Hematopoietic multipotent progenitor cell treated with erythropoietin and hydrocortisone succinate and interleukin-3 and kit ligand, for 6 days (in vitro differentiated cells): ENCODE measurements at regions not wholly inside any gene's neighbourhood (a gene's known extent, or its start where the extent isn't known, plus 50 kb on each side); places are given as distances from the start of the nearest gene placed in this dataset.

ENCODE experiments used
- DNase-seq: peaks from one replicate; pipeline ENCODE4 v3.0.0-alpha.2; 2015

GRCh38 chr3:146827836-146828235 lies 222.7 kb upstream of the PLSCR5 start:
- DNase-seq: no peak

GRCh38 chr3:146823622-146824021 lies 218.5 kb upstream of the PLSCR5 start:
- DNase-seq: no peak

GRCh38 chr3:146818866-146819265 lies 213.7 kb upstream of the PLSCR5 start:
- no peak for DNase-seq

GRCh38 chr3:146818301-146818700 lies 213.2 kb upstream of the PLSCR5 start:
- DNase-seq: no peak

GRCh38 chr3:146817704-146818103 lies 212.6 kb upstream of the PLSCR5 start:
- peak; percentile 1 for DNase-seq

- DNase-seq: no peak
Observed at GRCh38 chr3:146814601-146815315, 209.6 kb upstream of the PLSCR5 start.

GRCh38 chr3:146813496-146813895 lies 208.3 kb upstream of the PLSCR5 start:
- DNase-seq: no peak

- no peak for DNase-seq
Observed at GRCh38 chr3:146803745-146804144, 198.6 kb upstream of the PLSCR5 start.

- DNase-seq: no peak
Observed at GRCh38 chr3:146801492-146801891, 196.3 kb upstream of the PLSCR5 start.

- no peak for DNase-seq
Observed at GRCh38 chr3:146800484-146800883, 195.3 kb upstream of the PLSCR5 start.

GRCh38 chr3:146796078-146796477 lies 190.9 kb upstream of the PLSCR5 start:
- no peak for DNase-seq

- no peak for DNase-seq
Observed at GRCh38 chr3:146783446-146783845, 178.3 kb upstream of the PLSCR5 start.

- no peak for DNase-seq
Observed at GRCh38 chr3:146781606-146782005, 176.5 kb upstream of the PLSCR5 start.

- DNase-seq: no peak
Observed at GRCh38 chr3:146781059-146781458, 175.9 kb upstream of the PLSCR5 start.

- no peak for DNase-seq
Observed at GRCh38 chr3:146780251-146780650, 175.1 kb upstream of the PLSCR5 start.

GRCh38 chr3:146777941-146778340 lies 172.8 kb upstream of the PLSCR5 start:
- no peak for DNase-seq

GRCh38 chr3:146772211-146772743 lies 167.1 kb upstream of the PLSCR5 start:
- no peak for DNase-seq

- no peak for DNase-seq
Observed at GRCh38 chr3:146770881-146771280, 165.7 kb upstream of the PLSCR5 start.

- DNase-seq: no peak
Observed at GRCh38 chr3:146770301-146770700, 165.2 kb upstream of the PLSCR5 start.

- no peak for DNase-seq
Observed at GRCh38 chr3:146757759-146758158, 152.6 kb upstream of the PLSCR5 start.

- DNase-seq: no peak
Observed at GRCh38 chr3:146750196-146750595, 145.1 kb upstream of the PLSCR5 start.

- no peak for DNase-seq
Observed at GRCh38 chr3:146747928-146748327, 142.8 kb upstream of the PLSCR5 start.

GRCh38 chr3:146747051-146747450 lies 141.9 kb upstream of the PLSCR5 start:
- DNase-seq: no peak

- no peak for DNase-seq
Observed at GRCh38 chr3:146746190-146746589, 141.0 kb upstream of the PLSCR5 start.

- DNase-seq: no peak
Observed at GRCh38 chr3:146739203-146739671, 134.1 kb upstream of the PLSCR5 start.
